HepG2 (cell line): ENCODE measurements at regions not wholly inside any gene's neighbourhood (a gene's known extent, or its start where the extent isn't known, plus 50 kb on each side); places are given as distances from the start of the nearest gene placed in this dataset.

Experiments used
- DDIT3 ChIP-seq: sonication (generic); formaldehyde crosslinking; IDR thresholded peaks from 2 replicates; pipeline ENCODE4 v1.4.0; 2020; ENCODE audit warnings: mild to moderate bottlenecking, missing genetic modification reagents
- FUBP1 ChIP-seq: sonication (generic); formaldehyde crosslinking; IDR thresholded peaks from 2 replicates; pipeline ENCODE4 v1.5.1; 2020; ENCODE audit warnings: missing genetic modification reagents, mild to moderate bottlenecking, borderline replicate concordance
- HNRNPLL ChIP-seq: fragments of 200-400 bp; formaldehyde crosslinking; IDR thresholded peaks from 2 replicates; pipeline ENCODE4 v1.6.1; 2017; ENCODE audit warnings: mild to moderate bottlenecking, low read depth, low read length; ENCODE audit not compliant: poor library complexity, severe bottlenecking
- HOXA7 ChIP-seq: sonication (generic); formaldehyde crosslinking; IDR thresholded peaks from 2 replicates; pipeline ENCODE4 v1.8.1; 2022; ENCODE audit warnings: mild to moderate bottlenecking, missing genetic modification reagents, moderate library complexity
- HOXA9 ChIP-seq: sonication (generic); formaldehyde crosslinking; IDR thresholded peaks from 2 replicates; pipeline ENCODE4 v1.8.1; 2022; ENCODE audit warnings: missing genetic modification reagents, mild to moderate bottlenecking, moderate library complexity, borderline replicate concordance
- KDM6A ChIP-seq: IDR thresholded peaks from 2 replicates; pipeline ENCODE4 v1.6.1; 2016; ENCODE audit warnings: low read depth
- PHF5A ChIP-seq: IDR thresholded peaks from one replicate; pipeline ENCODE4 v1.6.1; 2018; ENCODE audit warnings: low read depth, missing genetic modification reagents; ENCODE audit not compliant: unreplicated experiment
- POGK ChIP-seq: sonication (generic); formaldehyde crosslinking; conservative IDR thresholded peaks from 2 replicates; pipeline ENCODE4 v1.8.0; 2022; ENCODE audit warnings: mild to moderate bottlenecking, moderate library complexity, missing genetic modification reagents
- SKI ChIP-seq: fragments of 450-650 bp; IDR thresholded peaks from one replicate; pipeline ENCODE4 v1.6.1; 2018; ENCODE audit warnings: mild to moderate bottlenecking; ENCODE audit not compliant: partially characterized antibody
- TCF7 ChIP-seq: sonication (generic); IDR thresholded peaks from 2 replicates; pipeline ENCODE4 v1.6.1; 2016; ENCODE audit warnings: antibody characterized with exemption, low read depth
- TFE3 ChIP-seq: IDR thresholded peaks from 2 replicates; pipeline ENCODE4 v1.6.1; 2016
- ZBTB33 ChIP-seq: sonication (generic); formaldehyde crosslinking; IDR thresholded peaks from 2 replicates; pipeline ENCODE4 v1.4.0; 2020; ENCODE audit warnings: missing genetic modification reagents
- ZNF12 ChIP-seq: sonication (generic); formaldehyde crosslinking; IDR thresholded peaks from 2 replicates; pipeline ENCODE4 v1.5.0; 2020; ENCODE audit warnings: missing genetic modification reagents
- ZNF205 ChIP-seq: IDR thresholded peaks from 2 replicates; pipeline ENCODE4 v1.6.1; 2018; ENCODE audit warnings: missing biosample characterization, missing genetic modification reagents
- ZNF232 ChIP-seq: sonication (generic); formaldehyde crosslinking; IDR thresholded peaks from 2 replicates; pipeline ENCODE4 v1.4.0; 2020; ENCODE audit warnings: missing genetic modification reagents, borderline replicate concordance
- ZNF260 ChIP-seq: sonication (generic); formaldehyde crosslinking; IDR thresholded peaks from 2 replicates; pipeline ENCODE4 v1.4.0; 2020; ENCODE audit warnings: missing genetic modification reagents, low read depth, mild to moderate bottlenecking, borderline replicate concordance
- ZNF317 ChIP-seq: sonication (generic); formaldehyde crosslinking; IDR thresholded peaks from 2 replicates; pipeline ENCODE4 v1.5.0; 2020; ENCODE audit warnings: mild to moderate bottlenecking, missing genetic modification reagents
- ZNF337 ChIP-seq: sonication (generic); formaldehyde crosslinking; IDR thresholded peaks from 2 replicates; pipeline ENCODE4 v1.5.1; 2020; ENCODE audit warnings: missing genetic modification reagents, low read depth, mild to moderate bottlenecking, borderline replicate concordance
- ZNF460 ChIP-seq: sonication (generic); formaldehyde crosslinking; IDR thresholded peaks from 2 replicates; pipeline ENCODE4 v1.5.1; 2020; ENCODE audit warnings: missing genetic modification reagents, mild to moderate bottlenecking, borderline replicate concordance
- ZNF557 ChIP-seq: sonication (generic); formaldehyde crosslinking; IDR thresholded peaks from 2 replicates; pipeline ENCODE4 v1.4.0; 2020; ENCODE audit warnings: missing genetic modification reagents
- ZNF746 ChIP-seq: sonication (generic); formaldehyde crosslinking; IDR thresholded peaks from 2 replicates; pipeline ENCODE4 v1.8.0; 2022; ENCODE audit warnings: mild to moderate bottlenecking, missing genetic modification reagents
- ZNF780A ChIP-seq: sonication (generic); formaldehyde crosslinking; IDR thresholded peaks from 2 replicates; pipeline ENCODE4 v1.8.0; 2022; ENCODE audit warnings: mild to moderate bottlenecking, missing genetic modification reagents, moderate library complexity

GRCh38 chr13:26991508-26992181 lies 180.0 kb downstream of the USP12 start (continued):
- TF ChIP-seq HOXA7 (CRISPR knock-in tag) (no peak), ZNF260 (CRISPR knock-in tag) (no peak), ZNF337 (CRISPR knock-in tag) (peak; percentile 94; the same call in 1 of the 2 replicates), ZBTB33 (CRISPR knock-in tag) (no peak), ZNF557 (CRISPR knock-in tag) (0 out of 2 replicates have a peak, but pooled peaks have one; percentile 16), SKI (peak; percentile 41), PHF5A (CRISPR knock-in tag) (no peak), HOXA9 (CRISPR knock-in tag) (no peak), DDIT3 (CRISPR knock-in tag) (no peak), TCF7 (peak; percentile 62), ZNF460 (no peak), POGK (CRISPR knock-in tag) (no peak), KDM6A (CRISPR knock-in tag) (peak; percentile 80), HNRNPLL (no peak), TFE3 (CRISPR knock-in tag) (peak; percentile 60; the same call in 1 of the 2 replicates), ZNF12 (no peak; the same call in 1 of the 2 replicates), ZNF205 (CRISPR knock-in tag) (0 out of 2 replicates have a peak, but pooled peaks have one; percentile 21), FUBP1 (CRISPR knock-in tag) (no peak), ZNF232 (CRISPR knock-in tag) (peak; percentile 47; the same call in 1 of the 2 replicates), ZNF780A (CRISPR knock-in tag) (no peak), ZNF746 (CRISPR knock-in tag) (0 out of 2 replicates have a peak, but pooled peaks have one; percentile 42), ZNF317 (CRISPR knock-in tag) (0 out of 2 replicates have a peak, but pooled peaks have one; percentile 40)
